HepG2 (cell line): ENCODE measurements at regions not wholly inside any gene's neighbourhood (a gene's known extent, or its start where the extent isn't known, plus 50 kb on each side); places are given as distances from the start of the nearest gene placed in this dataset.

Experiments
- MAFF ChIP-seq: IDR thresholded peaks from 2 replicates; pipeline ENCODE4 v1.6.1; 2011; ENCODE audit warnings: low read depth, low read length, improper control_type of control experiment
- NCOA2 ChIP-seq: sonication (generic); formaldehyde crosslinking; IDR thresholded peaks from 2 replicates; pipeline ENCODE4 v1.8.0; 2022; ENCODE audit warnings: inconsistent platforms
- TOE1 ChIP-seq: sonication (generic); formaldehyde crosslinking; IDR thresholded peaks from 2 replicates; pipeline ENCODE4 v1.4.0; 2020; ENCODE audit warnings: mild to moderate bottlenecking, missing genetic modification reagents
- ZMYM4 ChIP-seq: sonication (generic); formaldehyde crosslinking; IDR thresholded peaks from 2 replicates; pipeline ENCODE4 v1.8.1; 2023; ENCODE audit warnings: mild to moderate bottlenecking, missing genetic modification reagents
- ZNF510 ChIP-seq: sonication (generic); formaldehyde crosslinking; IDR thresholded peaks from 2 replicates; pipeline ENCODE4 v1.4.0; 2020; ENCODE audit warnings: low read depth, mild to moderate bottlenecking, missing genetic modification reagents
- ZNF564 ChIP-seq: sonication (generic); formaldehyde crosslinking; IDR thresholded peaks from 2 replicates; pipeline ENCODE4 v1.8.1; 2023; ENCODE audit warnings: mild to moderate bottlenecking, missing genetic modification reagents
- ZNF577 ChIP-seq: sonication (generic); formaldehyde crosslinking; IDR thresholded peaks from 2 replicates; pipeline ENCODE4 v1.4.0; 2020; ENCODE audit warnings: mild to moderate bottlenecking, low read depth, missing genetic modification reagents, borderline replicate concordance
- TF ChIP-seq, protein P1 (sequence below): sonication (generic); formaldehyde crosslinking; IDR thresholded peaks from 2 replicates; pipeline ENCODE4 v1.4.0; 2020; ENCODE audit warnings: mild to moderate bottlenecking, missing genetic modification reagents, borderline replicate concordance
- TF ChIP-seq, protein P2 (sequence below): sonication (generic); formaldehyde crosslinking; IDR thresholded peaks from 2 replicates; pipeline ENCODE4 v1.4.0; 2020; ENCODE audit warnings: missing genetic modification reagents

DNA sequence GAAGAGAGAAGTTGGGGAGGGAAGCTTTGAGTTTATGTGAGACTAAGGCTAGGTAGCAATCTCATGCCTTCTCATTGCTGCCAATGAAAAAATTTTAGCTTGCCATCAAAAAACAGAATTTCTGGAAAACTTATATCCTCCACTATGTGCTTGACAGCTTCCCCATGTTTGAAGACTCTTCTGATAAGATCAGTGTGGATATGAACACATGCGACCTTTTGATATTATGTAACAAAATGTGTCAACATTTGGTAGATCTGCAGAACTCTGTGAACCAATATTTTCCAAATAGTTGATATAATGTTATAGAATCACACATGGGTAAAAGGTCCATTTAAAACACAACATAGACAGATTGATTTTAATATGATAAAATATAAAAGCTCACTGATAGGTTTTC lies 380.9 kb upstream of the PROK2 start (continued):
- TF ChIP-seq, protein P1, sequence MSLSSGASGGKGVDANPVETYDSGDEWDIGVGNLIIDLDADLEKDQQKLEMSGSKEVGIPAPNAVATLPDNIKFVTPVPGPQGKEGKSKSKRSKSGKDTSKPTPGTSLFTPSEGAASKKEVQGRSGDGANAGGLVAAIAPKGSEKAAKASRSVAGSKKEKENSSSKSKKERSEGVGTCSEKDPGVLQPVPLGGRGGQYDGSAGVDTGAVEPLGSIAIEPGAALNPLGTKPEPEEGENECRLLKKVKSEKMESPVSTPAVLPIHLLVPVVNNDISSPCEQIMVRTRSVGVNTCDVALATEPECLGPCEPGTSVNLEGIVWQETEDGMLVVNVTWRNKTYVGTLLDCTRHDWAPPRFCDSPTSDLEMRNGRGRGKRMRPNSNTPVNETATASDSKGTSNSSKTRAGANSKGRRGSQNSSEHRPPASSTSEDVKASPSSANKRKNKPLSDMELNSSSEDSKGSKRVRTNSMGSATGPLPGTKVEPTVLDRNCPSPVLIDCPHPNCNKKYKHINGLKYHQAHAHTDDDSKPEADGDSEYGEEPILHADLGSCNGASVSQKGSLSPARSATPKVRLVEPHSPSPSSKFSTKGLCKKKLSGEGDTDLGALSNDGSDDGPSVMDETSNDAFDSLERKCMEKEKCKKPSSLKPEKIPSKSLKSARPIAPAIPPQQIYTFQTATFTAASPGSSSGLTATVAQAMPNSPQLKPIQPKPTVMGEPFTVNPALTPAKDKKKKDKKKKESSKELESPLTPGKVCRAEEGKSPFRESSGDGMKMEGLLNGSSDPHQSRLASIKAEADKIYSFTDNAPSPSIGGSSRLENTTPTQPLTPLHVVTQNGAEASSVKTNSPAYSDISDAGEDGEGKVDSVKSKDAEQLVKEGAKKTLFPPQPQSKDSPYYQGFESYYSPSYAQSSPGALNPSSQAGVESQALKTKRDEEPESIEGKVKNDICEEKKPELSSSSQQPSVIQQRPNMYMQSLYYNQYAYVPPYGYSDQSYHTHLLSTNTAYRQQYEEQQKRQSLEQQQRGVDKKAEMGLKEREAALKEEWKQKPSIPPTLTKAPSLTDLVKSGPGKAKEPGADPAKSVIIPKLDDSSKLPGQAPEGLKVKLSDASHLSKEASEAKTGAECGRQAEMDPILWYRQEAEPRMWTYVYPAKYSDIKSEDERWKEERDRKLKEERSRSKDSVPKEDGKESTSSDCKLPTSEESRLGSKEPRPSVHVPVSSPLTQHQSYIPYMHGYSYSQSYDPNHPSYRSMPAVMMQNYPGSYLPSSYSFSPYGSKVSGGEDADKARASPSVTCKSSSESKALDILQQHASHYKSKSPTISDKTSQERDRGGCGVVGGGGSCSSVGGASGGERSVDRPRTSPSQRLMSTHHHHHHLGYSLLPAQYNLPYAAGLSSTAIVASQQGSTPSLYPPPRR (CRISPR knock-in tag) = no peak
- no peak for TF ChIP-seq ZNF577
- TF ChIP-seq, protein P2, sequence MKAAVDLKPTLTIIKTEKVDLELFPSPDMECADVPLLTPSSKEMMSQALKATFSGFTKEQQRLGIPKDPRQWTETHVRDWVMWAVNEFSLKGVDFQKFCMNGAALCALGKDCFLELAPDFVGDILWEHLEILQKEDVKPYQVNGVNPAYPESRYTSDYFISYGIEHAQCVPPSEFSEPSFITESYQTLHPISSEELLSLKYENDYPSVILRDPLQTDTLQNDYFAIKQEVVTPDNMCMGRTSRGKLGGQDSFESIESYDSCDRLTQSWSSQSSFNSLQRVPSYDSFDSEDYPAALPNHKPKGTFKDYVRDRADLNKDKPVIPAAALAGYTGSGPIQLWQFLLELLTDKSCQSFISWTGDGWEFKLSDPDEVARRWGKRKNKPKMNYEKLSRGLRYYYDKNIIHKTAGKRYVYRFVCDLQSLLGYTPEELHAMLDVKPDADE (CRISPR knock-in tag) = no peak
- no peak for TF ChIP-seq TOE1 (CRISPR knock-in tag)
- TF ChIP-seq ZMYM4 = no peak
- no peak for TF ChIP-seq MAFF
- TF ChIP-seq ZNF510 (CRISPR knock-in tag) = no peak
- no peak for TF ChIP-seq NCOA2 (CRISPR knock-in tag)
- TF ChIP-seq ZNF564 (CRISPR knock-in tag) = no peak
